OCI-LY3 (cell line): ENCODE measurements at regions not wholly inside any gene's neighbourhood (a gene's known extent, or its start where the extent isn't known, plus 50 kb on each side); places are given as distances from the start of the nearest gene placed in this dataset.

Experiments
- CTCF ChIP-seq: fragments of 200-600, 300-600 bp; sonication (generic); IDR thresholded peaks from 2 replicates; pipeline ENCODE4 v1.5.1; 2014; ENCODE audit warnings: antibody characterized with exemption, low read length, low read depth
- EZH2phosphoT487 ChIP-seq: fragments of 200-600 bp; shearing (Covaris generic); IDR thresholded peaks from 2 replicates; pipeline ENCODE4 v1.6.1; 2018; ENCODE audit warnings: antibody characterized with exemption, mixed run types, low read depth

- TF ChIP-seq CTCF (no peak), EZH2phosphoT487 (no peak)
These were observed 129.8 kb upstream of the SLC34A2 start for GRCh38 chr4:25525896-25526295.
